ENCODE measurements at regions not wholly inside any gene's neighbourhood (a gene's known extent, or its start where the extent isn't known, plus 50 kb on each side); places are given as distances from the start of the nearest gene placed in this dataset.

GRCh38 chr9:90023861-90024260 is 419.0 kb downstream of the GADD45G start:
- TF ChIP-seq CTCF (IDR thresholded peaks at IDR 0.05; ENCODE audit: unreplicated experiment) = no peak
- no peaks in the 10 kb centered on the region for H3K27me3 Mint-ChIP-seq (ENCODE audit: unreplicated experiment)
- no peak overlapping the region for H3K4me3 Mint-ChIP-seq (ENCODE audit: unreplicated experiment)
- H3K9me3 Mint-ChIP-seq (ENCODE audit: unreplicated experiment) = no peaks in the 10 kb centered on the region
- peaks cover 11% of the 10 kb centered on the region for H3K4me1 Mint-ChIP-seq (ENCODE audit: unreplicated experiment)
- no peak overlapping the region for H3K27ac Mint-ChIP-seq (ENCODE audit: unreplicated experiment)
- no peaks in the 10 kb centered on the region for H3K36me3 Mint-ChIP-seq (ENCODE audit: low read depth, unreplicated experiment)
- no peak for DNase-seq (ENCODE audit: low spot score)

- no peaks in the 10 kb centered on the region for H3K36me3 Mint-ChIP-seq (ENCODE audit: low read depth, unreplicated experiment)
- H3K9me3 Mint-ChIP-seq (ENCODE audit: unreplicated experiment) = no peaks in the 10 kb centered on the region
- peaks cover 11% of the 10 kb centered on the region for H3K4me1 Mint-ChIP-seq (ENCODE audit: unreplicated experiment)
- no peak overlapping the region for H3K27ac Mint-ChIP-seq (ENCODE audit: unreplicated experiment)
- H3K27me3 Mint-ChIP-seq (ENCODE audit: unreplicated experiment) = no peaks in the 10 kb centered on the region
- no peak for TF ChIP-seq CTCF (IDR thresholded peaks at IDR 0.05; ENCODE audit: unreplicated experiment)
- DNase-seq (ENCODE audit: low spot score) = no peak
- no peak overlapping the region for H3K4me3 Mint-ChIP-seq (ENCODE audit: unreplicated experiment)
These were observed 419.6 kb downstream of the GADD45G start for GRCh38 chr9:90024409-90024808.

DNA sequence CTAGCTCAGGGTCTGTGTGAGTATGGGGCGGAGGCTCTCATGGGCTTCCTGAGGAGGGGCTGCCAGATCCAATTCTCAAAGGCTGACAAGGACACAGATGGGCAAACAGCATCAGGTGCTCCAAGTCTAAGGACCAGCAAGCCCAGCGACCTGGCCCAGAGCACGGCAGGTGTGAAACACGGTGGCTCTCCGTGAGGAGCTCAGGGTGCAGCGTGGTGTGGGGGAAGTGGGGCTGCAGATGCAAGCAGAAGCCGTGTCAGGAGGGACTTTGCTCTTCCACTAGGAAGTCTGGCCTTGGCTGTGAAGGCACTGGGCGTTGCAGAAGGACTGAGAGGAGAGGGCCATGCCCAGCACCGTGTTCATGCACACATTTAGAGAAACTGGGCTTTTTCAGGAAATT is 420.0 kb downstream of the GADD45G start:
- peaks cover 11% of the 10 kb centered on the region for H3K4me1 Mint-ChIP-seq (ENCODE audit: unreplicated experiment)
- no peaks in the 10 kb centered on the region for H3K9me3 Mint-ChIP-seq (ENCODE audit: unreplicated experiment)
- H3K4me3 Mint-ChIP-seq (ENCODE audit: unreplicated experiment) = no peak overlapping the region
- no peaks in the 10 kb centered on the region for H3K27me3 Mint-ChIP-seq (ENCODE audit: unreplicated experiment)
- H3K27ac Mint-ChIP-seq (ENCODE audit: unreplicated experiment) = no peak overlapping the region
- H3K36me3 Mint-ChIP-seq (ENCODE audit: low read depth, unreplicated experiment) = no peaks in the 10 kb centered on the region
- TF ChIP-seq CTCF (IDR thresholded peaks at IDR 0.05; ENCODE audit: unreplicated experiment) = no peak
- no peak for DNase-seq (ENCODE audit: low spot score)

DNA sequence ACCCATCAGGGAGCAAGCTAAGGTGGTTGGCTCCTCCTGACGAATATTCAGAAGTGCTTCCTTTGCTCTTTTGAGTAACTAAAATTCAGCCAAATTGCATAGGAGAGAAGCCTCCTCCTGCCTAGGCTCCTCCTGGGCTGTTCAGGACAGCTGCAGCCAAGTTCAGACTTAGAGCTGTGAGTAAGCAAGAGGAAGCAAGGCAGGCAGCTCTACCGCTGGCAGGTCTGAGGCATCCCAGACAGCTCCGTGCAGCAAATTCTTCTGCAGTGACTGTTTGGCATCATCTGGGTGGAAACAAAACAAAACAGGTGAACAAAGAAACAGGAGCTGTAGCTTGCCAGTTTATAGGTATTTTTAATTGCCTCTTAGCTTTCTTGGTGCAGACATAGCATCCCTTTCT is 421.0 kb downstream of the GADD45G start:
- DNase-seq (ENCODE audit: low spot score) = no peak
- no peak for TF ChIP-seq CTCF (IDR thresholded peaks at IDR 0.05; ENCODE audit: unreplicated experiment)
- H3K9me3 Mint-ChIP-seq (ENCODE audit: unreplicated experiment) = no peaks in the 10 kb centered on the region

GRCh38 chr9:90027296-90027790 is 422.5 kb downstream of the GADD45G start:
- no peak overlapping the region for H3K27ac Mint-ChIP-seq (ENCODE audit: unreplicated experiment)
- TF ChIP-seq CTCF (IDR thresholded peaks at IDR 0.05; ENCODE audit: unreplicated experiment) = no peak
- H3K36me3 Mint-ChIP-seq (ENCODE audit: low read depth, unreplicated experiment) = no peaks in the 10 kb centered on the region
- DNase-seq (ENCODE audit: low spot score) = no peak
- no peaks in the 10 kb centered on the region for H3K9me3 Mint-ChIP-seq (ENCODE audit: unreplicated experiment)
- no peak overlapping the region for H3K4me3 Mint-ChIP-seq (ENCODE audit: unreplicated experiment)
- peaks cover 11% of the 10 kb centered on the region for H3K4me1 Mint-ChIP-seq (ENCODE audit: unreplicated experiment)
- no peaks in the 10 kb centered on the region for H3K27me3 Mint-ChIP-seq (ENCODE audit: unreplicated experiment)

More for the DNA sequence above, 421.0 kb downstream of the GADD45G start:
- H3K36me3 Mint-ChIP-seq (ENCODE audit: low read depth, unreplicated experiment) = no peaks in the 10 kb centered on the region
- H3K27ac Mint-ChIP-seq (ENCODE audit: unreplicated experiment) = no peak overlapping the region
- H3K4me3 Mint-ChIP-seq (ENCODE audit: unreplicated experiment) = no peak overlapping the region
- H3K4me1 Mint-ChIP-seq (ENCODE audit: unreplicated experiment) = peaks cover 11% of the 10 kb centered on the region
- H3K27me3 Mint-ChIP-seq (ENCODE audit: unreplicated experiment) = no peaks in the 10 kb centered on the region

All from endothelial cell (in vitro differentiated cells).